PC-3 (cell line): ENCODE measurements at regions not wholly inside any gene's neighbourhood (a gene's known extent, or its start where the extent isn't known, plus 50 kb on each side); places are given as distances from the start of the nearest gene placed in this dataset.

Experiments used
- ATAC-seq: fragments of 200-7000 bp; cut with Tn5 transposase; 2 replicates; pipeline ENCODE4 v1.9.1; 2020; ENCODE audit warnings: mild to moderate bottlenecking, moderate library complexity
- BruUV-seq: library from RNA; stranded (reverse); fragments of 400-500 nt; replicated peaks from 2 replicates; lab custom pipeline; 2021; lab: Mats Ljungman, UMichigan
- CTCF ChIA-PET: fragments of 300-600 bp; sonication (Branson Sonifier 250); formaldehyde crosslinking; loops from one replicate; lab custom pipeline; 2022; ENCODE audit warnings: antibody characterized with exemption; lab: Charles Lee
- POLR2A ChIA-PET: fragments of 300-600 bp; sonication (Branson Sonifier 250); formaldehyde crosslinking; loops from one replicate; lab custom pipeline; 2022; ENCODE audit warnings: antibody characterized with exemption; ENCODE audit not compliant: unreplicated experiment; lab: Charles Lee
- DNase-seq: peaks from one replicate; pipeline ENCODE4 v3.0.0-alpha.2; 2015
- H2AFZ ChIP-seq: fragments of 300-600 bp; sonication (generic); 2 replicates; pipeline ENCODE4 v1.6.0; 2016; ENCODE audit warnings: antibody characterized with exemption, low read length
- H3F3A ChIP-seq: fragments of 300-600 bp; sonication (generic); one replicate; pipeline ENCODE4 v1.6.0; 2017; ENCODE audit warnings: antibody characterized with exemption, low read length, control low read depth, mild to moderate bottlenecking; ENCODE audit not compliant: unreplicated experiment
- H3K27ac ChIP-seq: fragments of 300-600 bp; sonication (generic); 2 replicates; pipeline ENCODE4 v1.5.1; 2016; ENCODE audit warnings: mild to moderate bottlenecking, low read length
- H3K27me3 ChIP-seq: fragments of 300-600 bp; sonication (generic); 2 replicates; pipeline ENCODE4 v1.6.1; 2016; ENCODE audit warnings: low read length, mixed read lengths
- H3K36me3 ChIP-seq: fragments of 300-600 bp; sonication (generic); 2 replicates; pipeline ENCODE4 v1.6.1; 2016; ENCODE audit warnings: low read depth, mixed run types, low read length, mixed read lengths
- H3K4me1 ChIP-seq: fragments of 300-600 bp; sonication (generic); 2 replicates; pipeline ENCODE4 v1.5.1; 2016; ENCODE audit warnings: low read length; ENCODE audit not compliant: insufficient read depth
- H3K4me2 ChIP-seq: fragments of 300-600 bp; sonication (generic); 2 replicates; pipeline ENCODE4 v1.6.0; 2016; ENCODE audit warnings: low read length
- H3K4me3 ChIP-seq: fragments of 300-600 bp; sonication (generic); 2 replicates; pipeline ENCODE4 v1.5.1; 2016; ENCODE audit warnings: mild to moderate bottlenecking, low read length, mixed read lengths
- H3K79me2 ChIP-seq: fragments of 300-600 bp; sonication (generic); 2 replicates; pipeline ENCODE4 v1.6.1; 2017; ENCODE audit warnings: low read length, mixed read lengths
- H3K9ac ChIP-seq: fragments of 300-600 bp; sonication (generic); 2 replicates; pipeline ENCODE4 v1.6.0; 2016; ENCODE audit warnings: mild to moderate bottlenecking, low read length
- H3K9me2 ChIP-seq: fragments of 300-600 bp; sonication (generic); replicated peaks from 2 replicates; pipeline ENCODE4 v1.6.1; 2016; ENCODE audit warnings: mixed run types, low read length, mixed read lengths
- H3K9me3 ChIP-seq: fragments of 300-600 bp; sonication (generic); 2 replicates; pipeline ENCODE4 v1.6.1; 2016; ENCODE audit warnings: low read length, mixed read lengths
- H4K20me1 ChIP-seq: fragments of 300-600 bp; sonication (generic); 2 replicates; pipeline ENCODE4 v1.6.1; 2016; ENCODE audit warnings: low read length, mixed read lengths
- EZH2 ChIP-seq: fragments of 300-600 bp; sonication (generic); IDR thresholded peaks from one replicate; pipeline ENCODE4 v1.6.1; 2017; ENCODE audit warnings: antibody characterized with exemption, mild to moderate bottlenecking, low read length; ENCODE audit not compliant: unreplicated experiment
- EZH2phosphoT487 ChIP-seq: fragments of 300-600 bp; sonication (generic); IDR thresholded peaks from 2 replicates; pipeline ENCODE4 v1.6.1; 2018; ENCODE audit warnings: mild to moderate bottlenecking, antibody characterized with exemption, low read length, borderline replicate concordance
- intact Hi-C: fragments of 100-400 bp; cut with micrococcal nuclease; formaldehyde crosslinking; loops from 2 replicates; pipeline ENCODE4 v1.9.0; 2023
- TF ChIP-seq, protein P1 (sequence below): fragments of 300-600 bp; sonication (generic); conservative IDR thresholded peaks from 2 replicates; pipeline ENCODE4 v1.5.1; 2017; ENCODE audit warnings: antibody characterized with exemption, low read depth, mild to moderate bottlenecking, low read length

- no TSS peak for BruUV-seq
- TF ChIP-seq EZH2phosphoT487 (no peak), EZH2 (no peak)
- TF ChIP-seq, protein P1, sequence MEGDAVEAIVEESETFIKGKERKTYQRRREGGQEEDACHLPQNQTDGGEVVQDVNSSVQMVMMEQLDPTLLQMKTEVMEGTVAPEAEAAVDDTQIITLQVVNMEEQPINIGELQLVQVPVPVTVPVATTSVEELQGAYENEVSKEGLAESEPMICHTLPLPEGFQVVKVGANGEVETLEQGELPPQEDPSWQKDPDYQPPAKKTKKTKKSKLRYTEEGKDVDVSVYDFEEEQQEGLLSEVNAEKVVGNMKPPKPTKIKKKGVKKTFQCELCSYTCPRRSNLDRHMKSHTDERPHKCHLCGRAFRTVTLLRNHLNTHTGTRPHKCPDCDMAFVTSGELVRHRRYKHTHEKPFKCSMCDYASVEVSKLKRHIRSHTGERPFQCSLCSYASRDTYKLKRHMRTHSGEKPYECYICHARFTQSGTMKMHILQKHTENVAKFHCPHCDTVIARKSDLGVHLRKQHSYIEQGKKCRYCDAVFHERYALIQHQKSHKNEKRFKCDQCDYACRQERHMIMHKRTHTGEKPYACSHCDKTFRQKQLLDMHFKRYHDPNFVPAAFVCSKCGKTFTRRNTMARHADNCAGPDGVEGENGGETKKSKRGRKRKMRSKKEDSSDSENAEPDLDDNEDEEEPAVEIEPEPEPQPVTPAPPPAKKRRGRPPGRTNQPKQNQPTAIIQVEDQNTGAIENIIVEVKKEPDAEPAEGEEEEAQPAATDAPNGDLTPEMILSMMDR = no peak
- Histone ChIP-seq H3K4me1 (no peaks in the 10 kb centered on the region), H3F3A (no peaks in the 10 kb centered on the region), H3K79me2 (no peaks in the 10 kb centered on the region), H3K9ac (no peak overlapping the region), H3K27ac (no peak overlapping the region), H4K20me1 (no peaks in the 10 kb centered on the region), H3K9me3 (no peaks in the 10 kb centered on the region), H3K36me3 (no peaks in the 10 kb centered on the region), H3K4me3 (no peak overlapping the region), H3K9me2 (no peaks in the 10 kb centered on the region), H3K27me3 (no peaks in the 10 kb centered on the region), H2AFZ (no peak overlapping the region), H3K4me2 (no peak overlapping the region)
- no peak for ATAC-seq
- ChIA-PET POLR2A (no interaction called here), CTCF (no interaction called here)
- no peak for DNase-seq
- intact Hi-C loops = no loop called here
Measured at GRCh38 chr4:126702747-126703146, 930.0 kb upstream of the INTU start.

DNA sequence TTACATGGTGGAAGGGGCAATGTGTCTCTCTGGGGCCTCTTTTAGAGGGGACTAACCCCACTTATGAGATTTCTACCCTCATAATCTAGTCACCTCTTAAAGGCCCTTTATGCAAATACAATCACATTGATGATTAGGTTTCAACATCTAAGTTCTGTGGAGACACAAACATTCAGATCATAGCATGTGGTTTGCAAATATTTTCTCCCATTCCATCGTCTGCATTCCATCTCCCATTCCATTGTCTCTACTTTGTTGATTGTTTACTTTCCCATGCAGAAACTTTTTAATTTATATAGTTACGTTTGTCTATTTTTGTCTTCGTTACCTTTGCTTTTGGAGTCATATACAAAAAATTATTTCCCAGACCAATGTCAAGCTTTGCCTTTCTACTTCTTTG is 927.5 kb upstream of the INTU start:
- Histone ChIP-seq H4K20me1 (no peaks in the 10 kb centered on the region), H3K4me2 (no peak overlapping the region), H3K36me3 (no peaks in the 10 kb centered on the region), H3K4me3 (no peak overlapping the region), H3K9me3 (no peaks in the 10 kb centered on the region), H2AFZ (no peak overlapping the region), H3K4me1 (no peaks in the 10 kb centered on the region), H3K27me3 (no peaks in the 10 kb centered on the region), H3F3A (no peaks in the 10 kb centered on the region), H3K9me2 (no peaks in the 10 kb centered on the region), H3K9ac (no peak overlapping the region), H3K79me2 (no peaks in the 10 kb centered on the region), H3K27ac (no peak overlapping the region)
- no peak for DNase-seq
- ChIA-PET POLR2A (no interaction called here), CTCF (no interaction called here)
- no TSS peak for BruUV-seq
- ATAC-seq = no peak
- intact Hi-C loops = no loop called here
- TF ChIP-seq, protein P1 = no peak
- TF ChIP-seq EZH2 (no peak), EZH2phosphoT487 (no peak)

GRCh38 chr4:126708716-126709115 is 924.0 kb upstream of the INTU start:
- H3K9ac ChIP-seq = no peak overlapping the region
- no peaks in the 10 kb centered on the region for H3K36me3 ChIP-seq
- H2AFZ ChIP-seq = no peak overlapping the region
- H3F3A ChIP-seq = no peaks in the 10 kb centered on the region
- intact Hi-C loops = no loop called here
- H3K4me1 ChIP-seq = no peaks in the 10 kb centered on the region
- no peaks in the 10 kb centered on the region for H4K20me1 ChIP-seq
- ATAC-seq (no peak), DNase-seq (no peak)
- POLR2A ChIA-PET = no interaction called here
- CTCF ChIA-PET = no interaction called here
- TF ChIP-seq EZH2 (no peak), EZH2phosphoT487 (no peak)
- TF ChIP-seq, protein P1 = no peak
- H3K9me3 ChIP-seq = no peaks in the 10 kb centered on the region
- no peak overlapping the region for H3K4me2 ChIP-seq
- H3K9me2 ChIP-seq = no peaks in the 10 kb centered on the region
- H3K79me2 ChIP-seq = no peaks in the 10 kb centered on the region
- BruUV-seq = no TSS peak
- H3K27ac ChIP-seq = no peak overlapping the region
- H3K27me3 ChIP-seq = no peaks in the 10 kb centered on the region
- H3K4me3 ChIP-seq = no peak overlapping the region
